ENCODE measurements at regions not wholly inside any gene's neighbourhood (a gene's known extent, or its start where the extent isn't known, plus 50 kb on each side); places are given as distances from the start of the nearest gene placed in this dataset.
A peak's percentile ranks its signal among the peaks of the same experiment; 100 is the strongest.

DNA sequence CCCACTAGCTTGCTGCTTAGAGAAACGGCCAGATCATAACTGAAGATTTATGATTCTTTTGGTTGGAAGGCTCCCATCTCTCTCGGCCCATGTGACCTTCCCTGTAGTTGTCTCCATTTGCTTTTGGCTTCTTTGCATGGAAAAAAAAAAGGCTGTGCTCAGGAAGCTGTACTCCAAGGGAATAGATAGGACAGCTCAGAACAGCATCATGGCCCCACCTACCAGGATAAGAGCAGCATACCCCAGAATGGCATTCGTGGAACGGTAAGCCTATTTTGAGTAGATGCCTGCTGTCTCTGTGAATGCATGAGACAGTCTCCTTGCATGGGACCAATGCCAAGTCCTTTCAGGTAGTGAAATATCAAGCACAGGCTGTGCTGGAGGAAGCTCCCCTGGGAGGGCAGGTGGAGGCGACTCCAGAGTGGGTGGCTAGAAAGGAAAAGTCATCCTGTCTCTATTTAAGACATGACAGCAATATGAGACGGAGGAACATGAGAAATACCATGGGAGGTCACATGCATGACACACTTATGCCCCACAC, 94.1 kb upstream of the AMOTL1 start:
- no peaks in the 10 kb centered on the region for H4K20me1 ChIP-seq (ENCODE audit: insufficient read depth)
- H3K27ac ChIP-seq, result no peak overlapping the region
- no peak for TF ChIP-seq EZH2 (IDR thresholded peaks at IDR 0.05; ENCODE audit: low read depth)
- TF ChIP-seq, protein P1, sequence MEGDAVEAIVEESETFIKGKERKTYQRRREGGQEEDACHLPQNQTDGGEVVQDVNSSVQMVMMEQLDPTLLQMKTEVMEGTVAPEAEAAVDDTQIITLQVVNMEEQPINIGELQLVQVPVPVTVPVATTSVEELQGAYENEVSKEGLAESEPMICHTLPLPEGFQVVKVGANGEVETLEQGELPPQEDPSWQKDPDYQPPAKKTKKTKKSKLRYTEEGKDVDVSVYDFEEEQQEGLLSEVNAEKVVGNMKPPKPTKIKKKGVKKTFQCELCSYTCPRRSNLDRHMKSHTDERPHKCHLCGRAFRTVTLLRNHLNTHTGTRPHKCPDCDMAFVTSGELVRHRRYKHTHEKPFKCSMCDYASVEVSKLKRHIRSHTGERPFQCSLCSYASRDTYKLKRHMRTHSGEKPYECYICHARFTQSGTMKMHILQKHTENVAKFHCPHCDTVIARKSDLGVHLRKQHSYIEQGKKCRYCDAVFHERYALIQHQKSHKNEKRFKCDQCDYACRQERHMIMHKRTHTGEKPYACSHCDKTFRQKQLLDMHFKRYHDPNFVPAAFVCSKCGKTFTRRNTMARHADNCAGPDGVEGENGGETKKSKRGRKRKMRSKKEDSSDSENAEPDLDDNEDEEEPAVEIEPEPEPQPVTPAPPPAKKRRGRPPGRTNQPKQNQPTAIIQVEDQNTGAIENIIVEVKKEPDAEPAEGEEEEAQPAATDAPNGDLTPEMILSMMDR (conservative IDR thresholded peaks at IDR 0.05), result no peak
- H3K4me2 ChIP-seq, result no peak overlapping the region
- no peaks in the 10 kb centered on the region for H3K79me2 ChIP-seq (ENCODE audit: low read depth)
- no peaks in the 10 kb centered on the region for H3K27me3 ChIP-seq (ENCODE audit: insufficient read depth, low read depth)
- H3K36me3 ChIP-seq (ENCODE audit: low read depth), result no peaks in the 10 kb centered on the region
- peaks cover 15% of the 10 kb centered on the region; the same call in 1 of the 2 replicates for H3F3A ChIP-seq (ENCODE audit: insufficient read depth, low read depth)
- ChIA-PET CTCF (interaction anchor here (0.5 kb wide), 1 partner anchor 228 kb away, joined by 3 read pairs; no protein-coding TSS in a partner anchor), POLR2A (ENCODE audit: unreplicated experiment) (interaction anchor here (0.6 kb wide), 1 partner anchor 11 kb away, joined by 8 read pairs; no protein-coding TSS in a partner anchor)
- no peaks in the 10 kb centered on the region for H3K9me2 ChIP-seq (ENCODE audit: insufficient read depth)
- no peak overlapping the region for H3K4me3 ChIP-seq
- intact Hi-C loops (cut with micrococcal nuclease; ENCODE audit: unreplicated experiment), result no loop called here
- peaks cover 42% of the 10 kb centered on the region for H3K4me1 ChIP-seq (replicated peaks; ENCODE audit: insufficient read depth)
- BruUV-seq (replicated peaks), result no TSS peak
- DNase-seq, result no peak
- H2AFZ ChIP-seq, result no peak overlapping the region
- H3K9me3 ChIP-seq (ENCODE audit: insufficient read depth, low read depth), result 0 out of 2 replicates have a peak, but pooled peaks cover 4% of the 10 kb centered on the region

DNA sequence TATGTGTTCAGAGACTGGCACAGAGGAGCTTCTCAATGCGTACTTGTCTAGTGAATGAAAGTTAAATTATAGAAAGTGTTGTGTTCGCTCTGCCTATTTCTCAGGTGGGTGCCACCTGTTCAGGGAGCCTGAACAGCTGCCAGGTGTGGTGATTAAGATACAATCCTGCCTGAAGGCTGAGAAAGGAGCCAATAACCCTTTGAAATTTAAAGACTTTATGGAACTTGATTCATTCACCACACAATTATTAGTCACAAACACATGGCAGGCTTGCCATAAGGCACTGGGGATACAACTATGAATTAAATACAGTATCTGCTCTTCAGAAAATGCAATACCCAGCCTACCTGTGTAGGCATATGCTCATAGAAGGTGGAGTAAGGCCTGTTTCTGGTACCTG, 92.9 kb upstream of the AMOTL1 start:
- BruUV-seq (replicated peaks), result no TSS peak
- no peak overlapping the region for H3K27ac ChIP-seq

DNA sequence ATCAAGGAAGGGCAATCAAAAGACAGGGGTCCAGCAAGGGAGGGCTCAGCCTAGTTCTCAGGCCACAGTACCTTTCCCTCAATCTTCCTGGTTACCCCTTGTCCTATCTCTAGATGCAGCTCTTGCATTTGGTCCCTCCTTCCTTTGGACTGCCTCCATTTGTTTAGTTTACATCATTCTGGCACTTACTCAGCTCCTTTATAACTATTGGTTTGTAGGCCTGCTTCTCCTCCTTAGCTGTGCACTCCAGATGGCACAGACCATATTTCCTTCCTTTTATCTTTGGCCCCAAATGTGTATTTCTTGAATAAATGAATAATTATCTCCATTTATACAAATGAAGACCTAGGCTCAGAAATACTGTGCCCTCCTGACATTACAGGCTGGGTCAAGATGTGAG, 92.3 kb upstream of the AMOTL1 start:
- H3K27ac ChIP-seq, result no peak overlapping the region
- no TSS peak for BruUV-seq (replicated peaks)
- POLR2A ChIA-PET (ENCODE audit: unreplicated experiment), result no interaction called here

More for the DNA sequence above, 92.9 kb upstream of the AMOTL1 start:
- Histone ChIP-seq H3K9me2 (ENCODE audit: insufficient read depth) (no peaks in the 10 kb centered on the region), H2AFZ (no peak overlapping the region), H3K4me1 (replicated peaks; ENCODE audit: insufficient read depth) (peaks cover 53% of the 10 kb centered on the region), H3K36me3 (ENCODE audit: low read depth) (no peaks in the 10 kb centered on the region), H3F3A (ENCODE audit: insufficient read depth, low read depth) (peaks cover 17% of the 10 kb centered on the region; the same call in 1 of the 2 replicates), H3K4me2 (no peak overlapping the region), H3K79me2 (ENCODE audit: low read depth) (no peaks in the 10 kb centered on the region), H3K9me3 (ENCODE audit: insufficient read depth, low read depth) (0 out of 2 replicates have a peak, but pooled peaks cover 4% of the 10 kb centered on the region), H4K20me1 (ENCODE audit: insufficient read depth) (no peaks in the 10 kb centered on the region), H3K4me3 (no peak overlapping the region), H3K27me3 (ENCODE audit: insufficient read depth, low read depth) (no peaks in the 10 kb centered on the region)
- POLR2A ChIA-PET (ENCODE audit: unreplicated experiment), result no interaction called here
- DNase-seq, result peak in 1 of 2 experiments; percentile 56
- CTCF ChIA-PET, result no interaction called here
- TF ChIP-seq EZH2 (IDR thresholded peaks at IDR 0.05; ENCODE audit: low read depth), result no peak
- TF ChIP-seq, protein P1 (conservative IDR thresholded peaks at IDR 0.05), result no peak
- intact Hi-C loops (cut with micrococcal nuclease; ENCODE audit: unreplicated experiment), result loop anchor here (5.0 kb wide), 1 partner anchor 92 kb away; the partner anchor contains the start of gene AMOTL1

More for the DNA sequence above, 92.3 kb upstream of the AMOTL1 start:
- no peaks in the 10 kb centered on the region for H3K79me2 ChIP-seq (ENCODE audit: low read depth)
- DNase-seq, result no peak
- H3K27me3 ChIP-seq (ENCODE audit: insufficient read depth, low read depth), result no peaks in the 10 kb centered on the region
- TF ChIP-seq, protein P1 (conservative IDR thresholded peaks at IDR 0.05), result no peak
- TF ChIP-seq EZH2 (IDR thresholded peaks at IDR 0.05; ENCODE audit: low read depth), result no peak
- no peaks in the 10 kb centered on the region for H3K9me2 ChIP-seq (ENCODE audit: insufficient read depth)
- no peak overlapping the region for H3K4me3 ChIP-seq
- H3K4me1 ChIP-seq (replicated peaks; ENCODE audit: insufficient read depth), result peaks cover 53% of the 10 kb centered on the region
- H3K9me3 ChIP-seq (ENCODE audit: insufficient read depth, low read depth), result 0 out of 2 replicates have a peak, but pooled peaks cover 4% of the 10 kb centered on the region
- CTCF ChIA-PET, result interaction anchor here (0.6 kb wide), 1 partner anchor 110 kb away, joined by 3 read pairs; no protein-coding TSS in a partner anchor
- H3K4me2 ChIP-seq, result no peak overlapping the region
- no peak overlapping the region for H2AFZ ChIP-seq
- H3K36me3 ChIP-seq (ENCODE audit: low read depth), result no peaks in the 10 kb centered on the region
- H4K20me1 ChIP-seq (ENCODE audit: insufficient read depth), result no peaks in the 10 kb centered on the region
- H3F3A ChIP-seq (ENCODE audit: insufficient read depth, low read depth), result peaks cover 17% of the 10 kb centered on the region; the same call in 1 of the 2 replicates
- intact Hi-C loops (cut with micrococcal nuclease; ENCODE audit: unreplicated experiment), result loop anchor here (5.0 kb wide), 1 partner anchor 91 kb away; the partner anchor contains the start of gene AMOTL1
